ENCODE measurements at regions not wholly inside any gene's neighbourhood (a gene's known extent, or its start where the extent isn't known, plus 50 kb on each side); places are given as distances from the start of the nearest gene placed in this dataset.

GRCh38 chr21:18460979-18461378 is 57.4 kb upstream of the TMPRSS15 start:
- Histone ChIP-seq H2AFZ (ENCODE audit: low read depth, low read length) (no peak overlapping the region), H3K4ac (ENCODE audit: low read depth in 1 of 2, low read length in 2 of 2) (no peak overlapping the region), H3K36me3 (ENCODE audit: control insufficient read depth in 1 of 2, insufficient read depth in 2 of 2, low read depth in 1 of 2, low read length in 2 of 2) (no peaks in the 10 kb centered on the region), H2BK120ac (ENCODE audit: low read depth, low read length) (no peak overlapping the region), H3K4me3 (ENCODE audit: insufficient read depth in 1 of 2, low read depth in 1 of 2, low read length in 2 of 2) (no peak overlapping the region), H3K27ac (ENCODE audit: low read length, poor library complexity, severe bottlenecking) (no peak overlapping the region), H3K23ac (ENCODE audit: low read length in 2 of 2) (no peak overlapping the region), H3K9ac (ENCODE audit: low read length) (no peak overlapping the region), H3K4me2 (ENCODE audit: low read length, poor library complexity, severe bottlenecking) (no peak overlapping the region), H2BK15ac (ENCODE audit: low read depth, poor library complexity, severe bottlenecking) (no peak overlapping the region), H3K9me3 (ENCODE audit: control insufficient read depth, low read length) (no peaks in the 10 kb centered on the region), H3K14ac (ENCODE audit: low read length in 2 of 2) (no peak overlapping the region), H4K91ac (ENCODE audit: low read length) (no peak overlapping the region), H4K8ac (ENCODE audit: low read length) (no peak overlapping the region), H3K4me1 (ENCODE audit: control insufficient read depth, insufficient read depth, low read depth, low read length) (no peaks in the 10 kb centered on the region), H3K18ac (ENCODE audit: low read depth in 1 of 2, low read length in 2 of 2) (no peak overlapping the region), H2BK5ac (ENCODE audit: low read depth, low read length, poor library complexity, severe bottlenecking) (no peak overlapping the region), H2AK5ac (ENCODE audit: low read length, severe bottlenecking) (no peak overlapping the region), H3K79me1 (replicated peaks; ENCODE audit: low read length, poor library complexity, severe bottlenecking) (no peaks in the 10 kb centered on the region), H2BK12ac (ENCODE audit: low read length in 2 of 2) (no peak overlapping the region), H3K27me3 (ENCODE audit: control insufficient read depth in 1 of 2, insufficient read depth in 1 of 2, low read length in 2 of 2) (no peaks in the 10 kb centered on the region)
- WGBS: 72% methylated on average over 3 of the region's 4 CpGs
- no peak for DNase-seq

- H2BK120ac ChIP-seq (ENCODE audit: low read depth, low read length): no peak overlapping the region
- H3K14ac ChIP-seq (ENCODE audit: low read length in 2 of 2): no peak overlapping the region
- no peak overlapping the region for H3K4ac ChIP-seq (ENCODE audit: low read depth in 1 of 2, low read length in 2 of 2)
- no peak for DNase-seq
- H2AFZ ChIP-seq (ENCODE audit: low read depth, low read length): no peak overlapping the region
- H2BK12ac ChIP-seq (ENCODE audit: low read length in 2 of 2): no peak overlapping the region
- H3K79me1 ChIP-seq (replicated peaks; ENCODE audit: low read length, poor library complexity, severe bottlenecking): no peaks in the 10 kb centered on the region
- WGBS: no CpG with 5 or more reads among the region's 3 CpGs
- H3K23ac ChIP-seq (ENCODE audit: low read length in 2 of 2): no peak overlapping the region
- no peak overlapping the region for H3K27ac ChIP-seq (ENCODE audit: low read length, poor library complexity, severe bottlenecking)
- H3K18ac ChIP-seq (ENCODE audit: low read depth in 1 of 2, low read length in 2 of 2): no peak overlapping the region
- no peak overlapping the region for H3K9ac ChIP-seq (ENCODE audit: low read length)
- H3K36me3 ChIP-seq (ENCODE audit: control insufficient read depth in 1 of 2, insufficient read depth in 2 of 2, low read depth in 1 of 2, low read length in 2 of 2): no peaks in the 10 kb centered on the region
- H3K4me1 ChIP-seq (ENCODE audit: control insufficient read depth, insufficient read depth, low read depth, low read length): no peaks in the 10 kb centered on the region
- H3K9me3 ChIP-seq (ENCODE audit: control insufficient read depth, low read length): no peaks in the 10 kb centered on the region
- H3K27me3 ChIP-seq (ENCODE audit: control insufficient read depth in 1 of 2, insufficient read depth in 1 of 2, low read length in 2 of 2): no peaks in the 10 kb centered on the region
- no peak overlapping the region for H2BK15ac ChIP-seq (ENCODE audit: low read depth, poor library complexity, severe bottlenecking)
- H4K8ac ChIP-seq (ENCODE audit: low read length): no peak overlapping the region
- no peak overlapping the region for H2BK5ac ChIP-seq (ENCODE audit: low read depth, low read length, poor library complexity, severe bottlenecking)
- no peak overlapping the region for H2AK5ac ChIP-seq (ENCODE audit: low read length, severe bottlenecking)
- H3K4me3 ChIP-seq (ENCODE audit: insufficient read depth in 1 of 2, low read depth in 1 of 2, low read length in 2 of 2): no peak overlapping the region
- H4K91ac ChIP-seq (ENCODE audit: low read length): no peak overlapping the region
- no peak overlapping the region for H3K4me2 ChIP-seq (ENCODE audit: low read length, poor library complexity, severe bottlenecking)
Observed at GRCh38 chr21:18461743-18462142, 58.2 kb upstream of the TMPRSS15 start.

- no peaks in the 10 kb centered on the region for H3K9me3 ChIP-seq (ENCODE audit: control insufficient read depth, low read length)
- H3K14ac ChIP-seq (ENCODE audit: low read length in 2 of 2): no peak overlapping the region
- H3K27ac ChIP-seq (ENCODE audit: low read length, poor library complexity, severe bottlenecking): no peak overlapping the region
- H2BK120ac ChIP-seq (ENCODE audit: low read depth, low read length): no peak overlapping the region
- H3K79me1 ChIP-seq (replicated peaks; ENCODE audit: low read length, poor library complexity, severe bottlenecking): no peaks in the 10 kb centered on the region
- H2BK5ac ChIP-seq (ENCODE audit: low read depth, low read length, poor library complexity, severe bottlenecking): no peak overlapping the region
- no peak overlapping the region for H3K23ac ChIP-seq (ENCODE audit: low read length in 2 of 2)
- no peak overlapping the region for H2AK5ac ChIP-seq (ENCODE audit: low read length, severe bottlenecking)
- no peak overlapping the region for H3K4me2 ChIP-seq (ENCODE audit: low read length, poor library complexity, severe bottlenecking)
- 82% methylated on average over 2 of the region's 2 CpGs for WGBS
- H3K18ac ChIP-seq (ENCODE audit: low read depth in 1 of 2, low read length in 2 of 2): no peak overlapping the region
- no peak for DNase-seq
- H3K4ac ChIP-seq (ENCODE audit: low read depth in 1 of 2, low read length in 2 of 2): no peak overlapping the region
- H4K8ac ChIP-seq (ENCODE audit: low read length): no peak overlapping the region
- no peaks in the 10 kb centered on the region for H3K36me3 ChIP-seq (ENCODE audit: control insufficient read depth in 1 of 2, insufficient read depth in 2 of 2, low read depth in 1 of 2, low read length in 2 of 2)
- no peak overlapping the region for H4K91ac ChIP-seq (ENCODE audit: low read length)
- H3K4me1 ChIP-seq (ENCODE audit: control insufficient read depth, insufficient read depth, low read depth, low read length): no peaks in the 10 kb centered on the region
- peak overlapping the region in 1 of 2 experiments; percentile 24 for H3K4me3 ChIP-seq (ENCODE audit: insufficient read depth in 1 of 2, low read depth in 1 of 2, low read length in 2 of 2)
- no peaks in the 10 kb centered on the region for H3K27me3 ChIP-seq (ENCODE audit: control insufficient read depth in 1 of 2, insufficient read depth in 1 of 2, low read length in 2 of 2)
- no peak overlapping the region for H2BK12ac ChIP-seq (ENCODE audit: low read length in 2 of 2)
- no peak overlapping the region for H2BK15ac ChIP-seq (ENCODE audit: low read depth, poor library complexity, severe bottlenecking)
- no peak overlapping the region for H2AFZ ChIP-seq (ENCODE audit: low read depth, low read length)
- peak overlapping the region; percentile 81 for H3K9ac ChIP-seq (ENCODE audit: low read length)
Observed at GRCh38 chr21:18467715-18468114, 64.1 kb upstream of the TMPRSS15 start.

- Histone ChIP-seq H2BK15ac (ENCODE audit: low read depth, poor library complexity, severe bottlenecking) (no peak overlapping the region), H3K9ac (ENCODE audit: low read length) (peak overlapping the region; percentile 81), H2BK5ac (ENCODE audit: low read depth, low read length, poor library complexity, severe bottlenecking) (no peak overlapping the region), H4K8ac (ENCODE audit: low read length) (no peak overlapping the region), H3K79me1 (replicated peaks; ENCODE audit: low read length, poor library complexity, severe bottlenecking) (no peaks in the 10 kb centered on the region), H3K27me3 (ENCODE audit: control insufficient read depth in 1 of 2, insufficient read depth in 1 of 2, low read length in 2 of 2) (no peaks in the 10 kb centered on the region), H3K4ac (ENCODE audit: low read depth in 1 of 2, low read length in 2 of 2) (no peak overlapping the region), H3K27ac (ENCODE audit: low read length, poor library complexity, severe bottlenecking) (no peak overlapping the region), H3K14ac (ENCODE audit: low read length in 2 of 2) (no peak overlapping the region), H2AK5ac (ENCODE audit: low read length, severe bottlenecking) (no peak overlapping the region), H2BK120ac (ENCODE audit: low read depth, low read length) (no peak overlapping the region), H3K9me3 (ENCODE audit: control insufficient read depth, low read length) (no peaks in the 10 kb centered on the region), H2AFZ (ENCODE audit: low read depth, low read length) (no peak overlapping the region), H4K91ac (ENCODE audit: low read length) (no peak overlapping the region), H3K36me3 (ENCODE audit: control insufficient read depth in 1 of 2, insufficient read depth in 2 of 2, low read depth in 1 of 2, low read length in 2 of 2) (no peaks in the 10 kb centered on the region), H3K4me2 (ENCODE audit: low read length, poor library complexity, severe bottlenecking) (peak overlapping the region; percentile 22), H3K23ac (ENCODE audit: low read length in 2 of 2) (no peak overlapping the region), H3K4me3 (ENCODE audit: insufficient read depth in 1 of 2, low read depth in 1 of 2, low read length in 2 of 2) (peak overlapping the region in 1 of 2 experiments; percentile 71), H2BK12ac (ENCODE audit: low read length in 2 of 2) (no peak overlapping the region), H3K4me1 (ENCODE audit: control insufficient read depth, insufficient read depth, low read depth, low read length) (no peaks in the 10 kb centered on the region), H3K18ac (ENCODE audit: low read depth in 1 of 2, low read length in 2 of 2) (no peak overlapping the region)
- DNase-seq: peak; percentile 3
- 36% methylated on average over 1 of the region's 6 CpGs for WGBS
Observed at GRCh38 chr21:18468790-18469189, 65.2 kb upstream of the TMPRSS15 start.

All from mesenchymal stem cell (in vitro differentiated cells and primary cell).